ENCODE measurements at regions not wholly inside any gene's neighbourhood (a gene's known extent, or its start where the extent isn't known, plus 50 kb on each side); places are given as distances from the start of the nearest gene placed in this dataset.
"Not testable (repeated sequence)": the region's sequence is repeated elsewhere in the genome, so short reads cannot be mapped to it uniquely, and the experiment has no call there.

DNA sequence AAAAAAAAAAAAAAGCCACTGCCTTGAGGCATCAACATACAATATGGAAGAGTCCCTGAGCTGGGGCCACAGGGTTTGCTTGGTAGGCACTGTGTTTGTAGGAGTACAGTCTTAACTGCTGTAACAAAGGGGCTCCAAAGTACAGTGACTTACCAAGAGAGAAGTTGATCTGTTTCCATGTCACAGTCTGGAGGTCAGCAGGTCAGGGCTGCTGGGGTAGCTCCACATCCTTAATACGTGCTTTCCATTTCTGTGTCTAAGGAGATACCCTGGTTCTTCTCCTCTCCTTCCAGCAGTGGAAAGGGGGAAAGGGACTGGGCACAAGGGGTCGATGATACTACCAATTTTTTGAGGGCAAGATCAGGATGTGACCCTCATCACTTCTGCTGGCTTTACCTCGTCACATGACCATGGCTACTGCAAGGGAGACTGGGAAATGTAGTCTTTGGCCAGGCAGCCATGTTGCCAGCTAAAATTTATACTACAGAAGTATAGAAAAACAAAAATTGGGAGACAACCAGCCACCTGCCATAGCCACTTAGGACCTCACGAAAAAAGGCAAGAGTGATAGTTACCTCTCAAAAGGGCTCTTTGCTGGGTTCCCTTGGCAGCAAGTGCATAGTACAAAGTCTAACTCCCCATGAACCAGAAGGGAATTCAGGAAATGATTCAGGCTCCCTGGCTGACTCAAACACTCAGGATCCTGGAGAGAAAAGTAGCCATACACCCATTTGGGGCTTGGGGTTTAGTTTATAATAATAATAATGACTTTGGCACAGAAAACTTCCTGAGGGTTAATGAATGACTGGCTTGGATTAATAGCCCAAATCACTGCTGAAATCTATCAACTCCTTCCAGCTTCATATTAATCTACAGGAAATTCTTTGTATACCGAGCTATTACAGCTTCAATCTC, 52.7 kb upstream of the ATP5PO start:
- POLR2A ChIA-PET (ENCODE audit: low non-redundant PET), result no interaction called here

DNA sequence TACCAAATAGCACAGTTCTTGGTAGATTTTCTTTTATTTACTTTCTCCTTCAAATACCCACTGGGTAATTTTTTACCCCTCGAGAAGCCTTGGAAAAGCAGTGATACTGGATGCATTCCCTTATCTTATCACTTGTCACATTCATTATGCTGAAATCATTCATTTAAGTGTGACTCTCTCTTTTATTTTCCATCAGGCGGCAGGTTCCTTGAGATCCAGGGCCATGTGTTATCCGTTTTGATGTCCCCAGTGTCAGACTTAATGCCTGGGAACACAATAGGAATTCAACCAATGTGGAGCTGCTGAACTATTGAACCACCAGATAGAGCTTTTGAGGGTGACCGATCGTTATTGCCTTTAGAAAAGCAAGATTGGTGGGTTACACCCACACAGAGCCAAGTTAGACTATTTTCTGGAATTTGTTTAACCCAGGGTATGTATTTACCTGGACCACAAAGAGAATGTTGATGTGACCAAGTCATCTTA, 51.5 kb upstream of the ATP5PO start:
- DNase-seq (ENCODE audit: low spot score), result no peak
- ChIA-PET POLR2A (ENCODE audit: low non-redundant PET) (no interaction called here), CTCF (interaction anchor here (1.2 kb wide), 1 partner anchor 14 kb away, joined by 5 read pairs; no protein-coding TSS in a partner anchor)
- no peak overlapping the region for H3K27ac ChIP-seq
- TF ChIP-seq CTCF (conservative IDR thresholded peaks at IDR 0.05; ENCODE audit: low read depth), result no peak

More for the DNA sequence above, 52.7 kb upstream of the ATP5PO start:
- DNase-seq (ENCODE audit: low spot score), result peak; percentile 75
- H3K27ac ChIP-seq, result peak overlapping the region; percentile 46; the same call in 1 of the 2 replicates
- TF ChIP-seq CTCF (conservative IDR thresholded peaks at IDR 0.05; ENCODE audit: low read depth), result no peak
- CTCF ChIA-PET, result interaction anchor here (0.6 kb wide), 1 partner anchor 381 kb away, joined by 3 read pairs; no protein-coding TSS in a partner anchor

GRCh38 chr21:33966324-33966949, 50.8 kb upstream of the ATP5PO start:
- POLR2A ChIA-PET (ENCODE audit: low non-redundant PET), result no interaction called here
- H3K27ac ChIP-seq, result no peak overlapping the region
- CTCF ChIA-PET, result interaction anchor here (0.6 to 1.2 kb wide), 2 partner anchors 13 to 1590 kb away, joined by 3 to 5 read pairs; no protein-coding TSS in a partner anchor
- DNase-seq (ENCODE audit: low spot score), result no peak
- no peak for TF ChIP-seq CTCF (conservative IDR thresholded peaks at IDR 0.05; ENCODE audit: low read depth)

DNA sequence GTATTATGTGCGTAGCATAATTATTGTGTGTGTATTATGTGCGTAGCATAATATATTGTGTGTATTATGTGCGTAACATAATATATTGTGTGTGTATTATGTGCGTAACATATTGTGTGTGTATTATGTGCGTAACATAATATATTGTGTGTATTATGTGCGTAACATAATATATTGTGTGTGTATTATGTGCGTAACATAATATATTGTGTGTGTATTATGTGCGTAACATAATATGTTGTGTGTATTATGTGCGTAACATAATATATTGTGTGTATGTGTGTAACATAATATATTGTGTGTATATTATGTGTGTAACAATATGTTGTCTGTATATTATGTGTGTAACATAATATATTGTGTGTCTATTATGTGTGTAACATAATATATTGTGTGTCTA, 50.1 kb upstream of the ATP5PO start:
- CTCF ChIA-PET; POLR2A ChIA-PET (ENCODE audit: low non-redundant PET): not testable (repeated sequence)

More for the DNA sequence above, 50.1 kb upstream of the ATP5PO start:
- H3K27ac ChIP-seq; DNase-seq (ENCODE audit: low spot score): not testable (repeated sequence)

Data from RWPE1 (cell line).